HepG2 (cell line): ENCODE measurements at regions not wholly inside any gene's neighbourhood (a gene's known extent, or its start where the extent isn't known, plus 50 kb on each side); places are given as distances from the start of the nearest gene placed in this dataset.

Experiments used
- EZH2 ChIP-seq: conservative IDR thresholded peaks from 2 replicates; pipeline ENCODE4 v1.6.1; 2012; ENCODE audit warnings: mild to moderate bottlenecking, low read depth, low read length, moderate library complexity
- MAZ ChIP-seq, 2 experiments: sonication (generic) in 1 of 2; formaldehyde crosslinking in 1 of 2; IDR thresholded peaks; 2 replicates each; pipeline versions ENCODE4 v1.5.0 to v1.6.1; 2012 to 2020; ENCODE audit warnings: low read depth in 2 of 2, mild to moderate bottlenecking in 2 of 2, borderline replicate concordance in 1 of 2, improper control_type of control experiment in 1 of 2, low read length in 1 of 2, missing genetic modification reagents in 1 of 2, moderate library complexity in 1 of 2
- MEIS2 ChIP-seq: sonication (generic); formaldehyde crosslinking; IDR thresholded peaks from 2 replicates; pipeline ENCODE4 v1.9.0; 2021; ENCODE audit warnings: mild to moderate bottlenecking, missing genetic modification reagents
- NR3C1 ChIP-seq: sonication (generic); formaldehyde crosslinking; IDR thresholded peaks from 2 replicates; pipeline ENCODE4 v1.4.0; 2020; ENCODE audit warnings: missing genetic modification reagents
- RAD21 ChIP-seq: fragments of 450-650 bp; formaldehyde crosslinking; IDR thresholded peaks from 2 replicates; pipeline ENCODE4 v1.5.0; 2020; ENCODE audit warnings: mild to moderate bottlenecking
- SP1 ChIP-seq, 2 experiments: fragments of 450-650 bp in 1 of 2; sonication (generic) in 1 of 2; formaldehyde crosslinking in 1 of 2; IDR thresholded peaks; 2 replicates each; pipeline versions ENCODE4 v1.4.0 to v1.6.1; 2016 to 2020; ENCODE audit warnings: missing genetic modification reagents in 1 of 2
- TARDBP ChIP-seq: sonication (generic); formaldehyde crosslinking; IDR thresholded peaks from 2 replicates; pipeline ENCODE4 v1.8.0; 2022; ENCODE audit warnings: mild to moderate bottlenecking, missing genetic modification reagents
- TF ChIP-seq, protein P1 (sequence below): sonication (generic); formaldehyde crosslinking; IDR thresholded peaks from 2 replicates; pipeline ENCODE4 v1.4.0; 2020; ENCODE audit warnings: mild to moderate bottlenecking, missing genetic modification reagents
- TF ChIP-seq, protein P2 (sequence below): sonication (generic); formaldehyde crosslinking; IDR thresholded peaks from 2 replicates; pipeline ENCODE4 v1.4.0; 2020; ENCODE audit warnings: missing genetic modification reagents

DNA sequence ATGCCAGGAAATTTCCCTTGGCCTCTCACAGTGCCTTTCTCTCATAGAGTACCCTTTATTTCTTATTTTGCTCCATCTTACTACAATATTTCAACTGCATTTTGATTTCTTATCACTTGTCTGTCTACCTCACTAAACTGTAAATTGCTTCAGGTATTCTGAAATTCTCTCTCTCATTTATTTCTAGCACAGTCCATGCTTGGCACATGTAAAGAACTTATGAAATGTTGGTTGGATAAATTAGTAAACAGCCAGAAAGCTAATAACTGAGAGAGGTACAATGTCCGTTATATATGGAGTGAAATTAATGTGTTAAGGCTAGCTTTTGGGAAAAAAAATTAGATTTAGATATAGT, 138.3 kb upstream of the RFC3 start:
- TF ChIP-seq RAD21 (CRISPR knock-in tag) (peak; percentile 9; the same call in 1 of the 2 replicates), TARDBP (no peak), MAZ (IDR thresholded peaks at IDR 0.05; ENCODE audit: borderline replicate concordance, low read depth, low read length) (no peak), MAZ (CRISPR knock-in tag; IDR thresholded peaks at IDR 0.05; ENCODE audit: low read depth) (0 out of 2 replicates have a peak, but pooled peaks have one; percentile 47), NR3C1 (CRISPR knock-in tag) (no peak), SP1 (IDR thresholded peaks at IDR 0.05) (no peak), SP1 (CRISPR knock-in tag; IDR thresholded peaks at IDR 0.05) (no peak), MEIS2 (CRISPR knock-in tag) (no peak), EZH2 (no peak)
- TF ChIP-seq, protein P1, sequence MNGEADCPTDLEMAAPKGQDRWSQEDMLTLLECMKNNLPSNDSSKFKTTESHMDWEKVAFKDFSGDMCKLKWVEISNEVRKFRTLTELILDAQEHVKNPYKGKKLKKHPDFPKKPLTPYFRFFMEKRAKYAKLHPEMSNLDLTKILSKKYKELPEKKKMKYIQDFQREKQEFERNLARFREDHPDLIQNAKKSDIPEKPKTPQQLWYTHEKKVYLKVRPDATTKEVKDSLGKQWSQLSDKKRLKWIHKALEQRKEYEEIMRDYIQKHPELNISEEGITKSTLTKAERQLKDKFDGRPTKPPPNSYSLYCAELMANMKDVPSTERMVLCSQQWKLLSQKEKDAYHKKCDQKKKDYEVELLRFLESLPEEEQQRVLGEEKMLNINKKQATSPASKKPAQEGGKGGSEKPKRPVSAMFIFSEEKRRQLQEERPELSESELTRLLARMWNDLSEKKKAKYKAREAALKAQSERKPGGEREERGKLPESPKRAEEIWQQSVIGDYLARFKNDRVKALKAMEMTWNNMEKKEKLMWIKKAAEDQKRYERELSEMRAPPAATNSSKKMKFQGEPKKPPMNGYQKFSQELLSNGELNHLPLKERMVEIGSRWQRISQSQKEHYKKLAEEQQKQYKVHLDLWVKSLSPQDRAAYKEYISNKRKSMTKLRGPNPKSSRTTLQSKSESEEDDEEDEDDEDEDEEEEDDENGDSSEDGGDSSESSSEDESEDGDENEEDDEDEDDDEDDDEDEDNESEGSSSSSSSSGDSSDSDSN (CRISPR knock-in tag): no peak
- TF ChIP-seq, protein P2, sequence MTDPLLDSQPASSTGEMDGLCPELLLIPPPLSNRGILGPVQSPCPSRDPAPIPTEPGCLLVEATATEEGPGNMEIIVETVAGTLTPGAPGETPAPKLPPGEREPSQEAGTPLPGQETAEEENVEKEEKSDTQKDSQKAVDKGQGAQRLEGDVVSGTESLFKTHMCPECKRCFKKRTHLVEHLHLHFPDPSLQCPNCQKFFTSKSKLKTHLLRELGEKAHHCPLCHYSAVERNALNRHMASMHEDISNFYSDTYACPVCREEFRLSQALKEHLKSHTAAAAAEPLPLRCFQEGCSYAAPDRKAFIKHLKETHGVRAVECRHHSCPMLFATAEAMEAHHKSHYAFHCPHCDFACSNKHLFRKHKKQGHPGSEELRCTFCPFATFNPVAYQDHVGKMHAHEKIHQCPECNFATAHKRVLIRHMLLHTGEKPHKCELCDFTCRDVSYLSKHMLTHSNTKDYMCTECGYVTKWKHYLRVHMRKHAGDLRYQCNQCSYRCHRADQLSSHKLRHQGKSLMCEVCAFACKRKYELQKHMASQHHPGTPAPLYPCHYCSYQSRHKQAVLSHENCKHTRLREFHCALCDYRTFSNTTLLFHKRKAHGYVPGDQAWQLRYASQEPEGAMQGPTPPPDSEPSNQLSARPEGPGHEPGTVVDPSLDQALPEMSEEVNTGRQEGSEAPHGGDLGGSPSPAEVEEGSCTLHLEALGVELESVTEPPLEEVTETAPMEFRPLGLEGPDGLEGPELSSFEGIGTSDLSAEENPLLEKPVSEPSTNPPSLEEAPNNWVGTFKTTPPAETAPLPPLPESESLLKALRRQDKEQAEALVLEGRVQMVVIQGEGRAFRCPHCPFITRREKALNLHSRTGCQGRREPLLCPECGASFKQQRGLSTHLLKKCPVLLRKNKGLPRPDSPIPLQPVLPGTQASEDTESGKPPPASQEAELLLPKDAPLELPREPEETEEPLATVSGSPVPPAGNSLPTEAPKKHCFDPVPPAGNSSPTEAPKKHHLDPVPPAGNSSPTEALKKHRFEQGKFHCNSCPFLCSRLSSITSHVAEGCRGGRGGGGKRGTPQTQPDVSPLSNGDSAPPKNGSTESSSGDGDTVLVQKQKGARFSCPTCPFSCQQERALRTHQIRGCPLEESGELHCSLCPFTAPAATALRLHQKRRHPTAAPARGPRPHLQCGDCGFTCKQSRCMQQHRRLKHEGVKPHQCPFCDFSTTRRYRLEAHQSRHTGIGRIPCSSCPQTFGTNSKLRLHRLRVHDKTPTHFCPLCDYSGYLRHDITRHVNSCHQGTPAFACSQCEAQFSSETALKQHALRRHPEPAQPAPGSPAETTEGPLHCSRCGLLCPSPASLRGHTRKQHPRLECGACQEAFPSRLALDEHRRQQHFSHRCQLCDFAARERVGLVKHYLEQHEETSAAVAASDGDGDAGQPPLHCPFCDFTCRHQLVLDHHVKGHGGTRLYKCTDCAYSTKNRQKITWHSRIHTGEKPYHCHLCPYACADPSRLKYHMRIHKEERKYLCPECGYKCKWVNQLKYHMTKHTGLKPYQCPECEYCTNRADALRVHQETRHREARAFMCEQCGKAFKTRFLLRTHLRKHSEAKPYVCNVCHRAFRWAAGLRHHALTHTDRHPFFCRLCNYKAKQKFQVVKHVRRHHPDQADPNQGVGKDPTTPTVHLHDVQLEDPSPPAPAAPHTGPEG: no peak
